NOMO-1 treated with DMSO at 0.1 percent for 48 hours (cell line): ENCODE measurements at regions not wholly inside any gene's neighbourhood (a gene's known extent, or its start where the extent isn't known, plus 50 kb on each side); places are given as distances from the start of the nearest gene placed in this dataset.

Experiments used
- DNase-seq: peaks from one replicate; lab custom pipeline; 2025; ENCODE audit not compliant: unreplicated experiment; lab: John Stamatoyannopoulos, UW

DNA sequence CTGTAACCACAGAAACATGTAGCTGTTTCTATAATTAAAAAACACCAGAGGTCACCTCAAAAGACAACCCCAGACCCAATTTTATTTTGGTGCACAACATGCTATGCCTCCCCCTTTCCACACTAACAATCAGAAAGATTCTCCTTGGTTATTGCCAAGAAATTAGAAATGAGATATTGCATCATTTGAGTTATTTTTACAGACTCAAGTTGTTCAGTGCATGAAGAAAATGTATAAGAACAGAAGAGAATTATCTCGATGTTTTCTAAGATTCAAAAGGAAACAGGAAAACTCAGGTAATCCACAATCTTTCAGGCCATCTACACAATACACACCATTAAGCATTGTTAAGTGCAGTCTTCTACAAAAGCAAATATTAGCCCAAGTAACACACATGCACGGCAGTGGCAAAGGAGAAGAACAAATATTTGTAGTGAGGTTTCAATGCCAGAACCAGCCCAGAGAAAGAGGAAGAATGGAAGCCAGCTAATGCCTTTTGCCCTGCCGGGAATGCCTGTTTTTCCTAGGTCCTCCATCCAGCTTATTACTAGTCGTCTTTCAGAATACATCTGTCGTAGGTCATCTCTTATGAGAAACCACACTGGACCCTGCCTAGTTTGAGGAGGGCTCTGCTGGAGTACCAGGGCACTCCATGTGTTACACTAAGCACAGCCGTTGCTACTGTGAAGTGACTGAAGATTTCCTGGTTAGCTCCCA is 67.6 kb upstream of the C1GALT1 start:
- no peak for DNase-seq

- no peak for DNase-seq
Measured at GRCh38 chr7:7117935-7118586, 64.3 kb upstream of the C1GALT1 start.

DNA sequence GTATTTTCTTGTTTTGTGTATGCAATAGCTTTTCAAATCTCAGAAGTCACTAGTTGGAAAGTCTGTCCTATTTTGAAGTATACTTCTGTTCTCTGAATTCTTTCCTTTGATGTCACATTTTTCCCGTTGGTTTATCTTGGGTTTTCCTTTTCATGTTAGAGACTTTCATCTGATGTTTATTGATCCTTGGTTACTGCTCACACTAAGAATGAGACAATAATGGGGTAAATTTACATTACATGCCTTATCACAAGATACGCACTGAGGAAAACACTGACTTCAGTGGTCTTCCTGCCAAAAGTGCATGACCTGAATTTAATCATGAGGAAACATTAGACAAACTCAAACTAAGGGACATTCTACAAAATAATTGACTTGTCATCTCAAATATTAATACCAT is 63.5 kb upstream of the C1GALT1 start:
- DNase-seq, result no peak

GRCh38 chr7:7119729-7120128 is 62.6 kb upstream of the C1GALT1 start:
- DNase-seq, result no peak

GRCh38 chr7:7122033-7122478 is 60.3 kb upstream of the C1GALT1 start:
- DNase-seq, result peak; percentile 23

GRCh38 chr7:7122701-7123281 is 59.6 kb upstream of the C1GALT1 start:
- DNase-seq, result peak; percentile 17

DNA sequence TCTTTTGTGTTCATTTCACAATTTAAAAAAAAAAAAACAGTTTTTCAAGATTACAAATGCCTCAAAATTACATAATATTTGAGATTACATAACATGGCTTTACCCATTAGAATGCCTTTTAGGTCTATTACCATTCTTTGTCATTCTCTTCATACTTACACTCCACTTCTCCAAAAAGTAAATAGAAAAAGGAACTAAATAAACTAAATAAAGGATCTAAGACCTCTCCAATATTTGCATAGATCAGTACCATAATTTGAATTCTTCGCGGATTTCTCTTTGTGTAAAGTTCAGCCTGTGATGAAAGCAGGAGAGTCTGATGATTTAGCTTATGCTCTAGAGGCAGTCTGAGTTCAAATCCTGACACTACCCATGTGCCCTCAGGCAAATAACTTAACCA is 56.4 kb upstream of the C1GALT1 start:
- peak; percentile 83 for DNase-seq

DNA sequence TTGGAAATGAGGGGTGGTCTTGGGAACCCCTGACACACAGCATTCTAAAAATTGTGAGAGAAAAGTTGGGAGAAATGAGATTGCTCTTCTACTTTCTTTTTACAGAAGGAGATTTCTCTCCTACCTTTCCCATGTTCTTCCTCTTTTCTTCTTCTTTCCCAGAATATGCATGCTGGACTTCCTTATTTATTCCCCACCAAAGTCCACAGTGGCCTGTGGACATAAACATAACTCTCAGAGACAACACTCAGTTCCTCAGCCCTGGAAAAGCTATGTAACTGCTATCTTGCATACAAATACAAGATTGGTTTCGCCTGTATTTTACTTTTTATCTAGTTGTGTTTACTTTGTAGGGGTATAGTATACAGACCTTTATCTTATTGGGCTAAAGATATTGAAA is 54.6 kb upstream of the C1GALT1 start:
- DNase-seq, result no peak

- DNase-seq, result no peak
Measured at GRCh38 chr7:7129381-7129780, 53.0 kb upstream of the C1GALT1 start.

DNA sequence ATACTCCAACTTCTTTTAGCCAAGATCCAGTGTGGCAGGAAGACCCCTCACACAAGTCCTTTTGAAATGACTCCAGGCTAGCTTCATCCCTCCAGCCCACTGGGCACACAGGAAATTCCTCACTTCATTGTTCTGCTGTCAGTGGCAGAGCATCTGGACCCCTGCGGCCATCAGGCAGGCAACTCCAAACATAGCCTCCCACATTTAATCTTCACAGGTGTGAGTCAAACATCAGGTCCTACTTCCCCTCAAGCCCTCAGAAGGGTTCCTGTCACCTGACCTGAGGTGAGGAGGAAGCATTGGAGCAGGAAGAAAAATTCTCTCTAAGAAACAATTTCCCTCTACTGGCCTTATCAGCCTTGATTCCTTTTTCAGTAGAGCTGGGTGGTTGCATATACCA is 51.1 kb upstream of the C1GALT1 start:
- DNase-seq, result no peak
